GM10266 (cell line): ENCODE measurements at regions not wholly inside any gene's neighbourhood (a gene's known extent, or its start where the extent isn't known, plus 50 kb on each side); places are given as distances from the start of the nearest gene placed in this dataset.

Source experiments
- DNase-seq: peaks from one replicate; pipeline ENCODE4 v3.0.0; 2012; ENCODE audit errors: extremely low spot score
- CTCF ChIP-seq: IDR thresholded peaks from 2 replicates; pipeline ENCODE4 v1.5.1; 2012; ENCODE audit warnings: mild to moderate bottlenecking, low read depth; ENCODE audit not compliant: control insufficient read depth, insufficient read depth; ENCODE audit errors: missing control alignments

GRCh38 chr2:16784652-16785051, 119.0 kb upstream of the CYRIA start:
- TF ChIP-seq CTCF = no peak
- no peak for DNase-seq

- no peak for DNase-seq
- TF ChIP-seq CTCF = no peak
These were observed 111.7 kb upstream of the CYRIA start for GRCh38 chr2:16777123-16777870.

- no peak for TF ChIP-seq CTCF
- DNase-seq = no peak
These were observed 110.2 kb upstream of the CYRIA start for GRCh38 chr2:16775899-16776231.

GRCh38 chr2:16774980-16775898, 109.6 kb upstream of the CYRIA start:
- no peak for TF ChIP-seq CTCF
- no peak for DNase-seq

GRCh38 chr2:16774091-16774490, 108.5 kb upstream of the CYRIA start:
- DNase-seq = no peak
- TF ChIP-seq CTCF = no peak

- TF ChIP-seq CTCF = peak; percentile 62
- DNase-seq = peak; percentile 56
These were observed 107.6 kb upstream of the CYRIA start for GRCh38 chr2:16773080-16773713.

GRCh38 chr2:16767789-16768476, 102.3 kb upstream of the CYRIA start:
- TF ChIP-seq CTCF = no peak
- no peak for DNase-seq
